HG03135 (cell line): ENCODE measurements at regions not wholly inside any gene's neighbourhood (a gene's known extent, or its start where the extent isn't known, plus 50 kb on each side); places are given as distances from the start of the nearest gene placed in this dataset.

Experiments
- ATAC-seq: cut with Tn5 transposase; IDR thresholded peaks from one replicate; pipeline ENCODE4 v1.9.1; 2021; ENCODE audit warnings: mild to moderate bottlenecking, moderate library complexity; ENCODE audit not compliant: unreplicated experiment

DNA sequence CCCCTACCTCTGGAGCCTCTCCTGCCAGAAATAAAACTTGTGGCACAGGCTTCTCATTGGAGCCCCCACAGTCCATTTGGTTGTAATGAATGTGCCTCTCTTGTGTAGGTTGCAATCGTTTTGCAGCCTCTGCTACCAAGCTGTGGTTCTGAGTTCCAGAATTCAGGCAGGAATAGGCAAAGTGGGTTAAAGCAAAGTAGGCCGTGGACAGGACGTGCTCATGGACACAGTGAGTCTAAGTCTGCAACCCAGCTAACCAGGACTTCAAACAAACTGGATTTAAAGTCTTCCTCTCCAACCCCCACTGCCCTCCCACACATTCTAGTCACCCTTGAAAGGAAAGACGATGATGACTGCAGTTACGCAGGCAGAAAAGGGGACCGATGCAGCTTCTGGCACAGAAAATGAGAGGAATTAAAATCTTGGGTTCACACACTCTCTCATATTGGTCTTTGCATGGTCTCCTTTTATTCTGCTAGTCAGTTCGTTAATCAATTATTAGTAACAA lies 260.0 kb downstream of the PIK3R1 start:
- no peak for ATAC-seq

DNA sequence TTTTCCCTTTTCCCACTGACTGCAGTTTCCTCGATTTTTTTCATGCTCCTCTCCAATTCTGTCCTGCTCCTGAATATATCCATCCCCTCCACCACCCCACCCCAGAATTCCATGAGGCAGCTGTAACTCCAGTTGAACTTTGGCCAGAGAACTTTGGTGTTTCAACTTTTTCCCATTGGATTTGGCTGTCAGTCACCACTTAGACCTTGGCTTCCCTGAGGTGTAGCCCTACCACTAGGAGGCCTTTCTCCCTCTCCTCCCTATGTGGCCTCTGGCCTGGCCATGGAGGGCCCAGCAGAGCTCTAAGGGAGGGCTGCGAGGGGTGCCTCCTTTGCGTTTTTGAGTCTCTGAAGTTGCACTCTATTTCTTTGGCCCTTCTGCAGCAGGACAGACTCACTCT lies 261.3 kb downstream of the PIK3R1 start:
- no peak for ATAC-seq

DNA sequence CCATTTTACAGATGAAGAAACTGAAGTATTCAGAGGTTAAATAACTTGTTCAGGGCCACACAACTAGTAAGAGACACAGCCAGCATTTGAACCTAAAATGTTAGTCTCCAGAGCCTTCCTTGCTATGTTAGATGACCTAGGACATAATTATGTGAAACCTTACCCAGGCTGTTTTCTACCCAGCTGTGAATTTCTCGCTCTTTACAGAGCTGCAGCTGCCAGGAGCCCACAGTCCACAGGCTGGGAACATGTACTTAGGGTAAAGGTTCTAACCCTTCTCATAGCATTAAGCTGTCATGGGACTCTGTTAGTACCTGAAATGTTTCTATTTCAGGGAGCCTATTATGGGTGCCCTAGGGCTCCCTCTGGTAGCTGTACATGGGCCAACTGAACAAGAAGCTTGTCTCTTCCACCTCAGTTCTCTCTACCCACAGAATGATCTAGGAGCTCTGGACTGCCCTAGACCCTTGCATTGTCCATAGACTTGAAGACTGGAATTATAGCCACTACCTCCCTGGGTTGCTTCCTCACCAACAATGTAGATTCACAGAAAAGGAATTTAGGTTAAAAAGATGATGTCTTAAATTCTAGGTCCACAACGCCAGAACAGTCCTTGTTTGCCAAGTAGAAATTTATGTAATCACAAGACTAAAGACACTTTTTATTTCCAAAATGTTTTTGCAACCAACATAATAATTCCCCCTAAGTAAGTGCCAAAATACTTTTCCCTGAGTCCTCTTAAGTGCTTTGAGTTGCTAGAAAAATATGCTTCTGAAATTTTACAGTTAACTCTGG lies 262.9 kb downstream of the PIK3R1 start:
- no peak for ATAC-seq

DNA sequence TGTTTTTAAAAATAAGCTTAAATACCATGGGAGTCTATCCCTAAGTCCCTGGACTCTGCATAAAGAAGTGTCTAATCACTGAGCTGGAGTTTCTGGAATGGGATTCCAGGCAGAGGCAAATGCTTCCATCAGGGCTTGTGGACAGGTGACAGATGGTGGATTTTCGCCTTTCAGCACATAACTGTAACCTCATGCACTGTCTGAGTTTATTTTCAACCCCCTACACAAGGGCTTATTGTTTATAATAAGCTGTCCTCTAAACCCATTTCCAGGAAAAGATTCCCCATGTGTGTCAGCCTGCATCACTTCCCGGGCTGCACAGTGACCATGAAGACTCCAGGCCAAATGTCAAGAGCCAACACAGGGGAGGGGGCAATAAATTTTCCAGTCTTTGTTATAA lies 264.0 kb downstream of the PIK3R1 start:
- ATAC-seq = no peak

DNA sequence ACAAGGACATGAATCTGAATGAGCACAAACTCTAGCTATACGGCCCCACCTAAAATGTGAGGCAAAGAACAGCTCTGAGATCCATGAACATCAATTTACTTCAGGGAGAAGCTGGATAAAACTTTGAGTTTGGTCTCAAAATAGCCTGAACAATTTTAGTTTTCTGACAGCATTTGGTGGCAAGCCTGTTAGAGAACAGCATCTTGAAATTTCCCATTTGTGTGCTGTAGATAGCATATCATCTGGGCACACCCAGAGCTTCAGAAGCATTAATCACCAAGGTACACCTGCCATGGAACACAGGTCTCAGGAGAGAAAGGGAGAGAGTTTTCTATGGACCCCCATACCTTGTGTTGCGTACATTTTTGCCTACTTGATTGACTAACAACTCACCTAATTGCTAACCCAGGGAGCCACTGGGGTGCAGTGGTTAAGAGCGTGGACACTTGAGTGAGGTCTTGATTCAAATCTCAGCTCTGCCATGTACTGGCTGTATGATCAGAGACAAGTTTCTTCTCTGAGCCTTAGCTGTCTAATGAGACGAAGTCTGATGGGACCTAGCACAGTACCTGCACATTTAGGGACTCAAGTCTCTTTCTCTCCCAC lies 264.9 kb downstream of the PIK3R1 start:
- ATAC-seq = no peak

DNA sequence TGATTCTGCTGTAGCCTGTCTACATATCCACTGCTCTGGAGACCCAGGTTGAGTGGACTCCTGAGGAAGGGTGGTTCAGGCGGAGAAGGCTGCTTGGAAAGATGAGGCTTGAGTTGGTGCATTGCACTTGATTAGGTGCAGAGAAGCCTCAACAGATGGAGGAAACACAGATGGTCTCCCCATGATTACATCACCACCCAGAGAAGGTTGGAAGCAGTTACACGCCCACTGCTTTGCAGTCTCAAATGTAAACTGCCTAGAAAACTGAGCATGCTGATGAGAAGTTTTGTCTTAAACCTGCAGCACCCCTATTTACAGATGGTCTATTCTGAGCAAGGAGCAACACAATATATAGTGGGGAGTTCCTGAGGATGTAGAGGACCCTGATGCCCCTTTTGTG lies 266.6 kb downstream of the PIK3R1 start:
- no peak for ATAC-seq

DNA sequence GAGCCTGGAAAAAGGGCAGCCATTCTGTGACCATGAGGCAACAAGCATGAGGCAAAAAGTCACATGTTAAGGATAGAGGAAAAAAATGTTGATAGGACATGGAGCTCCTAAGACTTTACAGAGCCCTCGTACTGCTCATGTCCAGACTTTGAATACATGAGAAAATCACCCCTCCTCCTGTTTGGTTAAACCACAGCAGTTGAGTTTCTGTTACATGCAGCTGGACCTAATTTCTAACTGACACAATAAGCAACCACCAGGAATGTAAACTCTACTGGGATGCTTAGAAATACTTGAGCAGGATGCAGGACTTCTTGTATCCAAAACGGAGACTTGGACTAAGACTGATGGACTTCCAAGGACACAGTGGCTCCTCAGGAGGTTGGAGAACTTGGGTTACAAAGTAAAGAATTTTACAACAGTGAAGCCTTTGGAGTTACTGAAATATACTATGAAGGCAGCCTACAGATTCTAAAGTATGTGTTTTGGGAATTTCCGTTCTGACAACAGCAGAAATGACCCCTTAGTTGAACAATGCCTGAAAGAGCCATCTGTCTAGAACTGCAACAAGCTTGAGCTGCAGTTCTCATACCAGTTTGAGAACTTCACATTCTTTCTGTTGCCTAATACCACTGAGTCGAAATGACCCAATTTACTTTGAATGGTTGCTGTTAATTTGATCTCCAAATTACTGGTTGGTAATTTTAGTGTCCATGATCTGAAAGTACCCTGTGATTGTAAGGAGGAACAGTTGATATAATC lies 268.9 kb downstream of the PIK3R1 start:
- ATAC-seq = no peak

DNA sequence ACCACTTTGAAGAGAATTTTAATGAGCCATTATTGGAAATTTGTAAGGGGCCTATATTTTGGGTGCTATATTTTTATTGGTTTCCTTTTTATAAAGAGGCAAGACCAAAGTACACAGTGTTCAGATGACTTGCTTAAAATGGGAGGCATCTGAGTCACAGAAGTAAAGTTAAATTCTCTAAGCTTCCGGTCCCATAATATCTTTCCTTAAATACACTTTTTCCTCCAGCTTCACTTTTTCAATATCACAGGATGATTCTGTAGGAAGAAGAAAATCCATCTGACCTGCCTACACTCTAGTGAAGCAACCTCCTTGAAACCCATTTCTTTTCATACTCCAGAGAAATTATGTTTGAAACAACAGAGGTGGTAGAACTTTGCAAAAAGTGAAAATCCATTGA lies 274.0 kb downstream of the PIK3R1 start:
- no peak for ATAC-seq

DNA sequence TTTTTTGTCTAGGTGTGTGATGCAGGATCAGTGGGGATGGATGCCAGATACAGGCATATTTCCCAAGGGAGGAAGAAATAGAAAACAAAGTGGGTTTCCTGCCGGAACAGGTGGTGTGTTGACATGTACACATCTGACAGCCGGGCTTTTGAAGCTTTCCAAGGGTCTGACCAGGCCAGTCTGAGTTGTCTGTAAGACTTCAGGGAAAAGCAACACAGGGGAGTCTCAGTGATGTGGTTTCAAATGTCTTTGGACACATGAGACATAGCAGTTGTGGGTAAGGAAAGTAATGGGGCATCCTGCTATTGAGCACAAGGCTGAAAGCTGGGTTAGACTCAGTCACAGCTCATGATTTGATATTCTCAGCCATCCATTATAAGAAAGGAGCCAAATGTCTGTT lies 274.9 kb downstream of the PIK3R1 start:
- no peak for ATAC-seq

DNA sequence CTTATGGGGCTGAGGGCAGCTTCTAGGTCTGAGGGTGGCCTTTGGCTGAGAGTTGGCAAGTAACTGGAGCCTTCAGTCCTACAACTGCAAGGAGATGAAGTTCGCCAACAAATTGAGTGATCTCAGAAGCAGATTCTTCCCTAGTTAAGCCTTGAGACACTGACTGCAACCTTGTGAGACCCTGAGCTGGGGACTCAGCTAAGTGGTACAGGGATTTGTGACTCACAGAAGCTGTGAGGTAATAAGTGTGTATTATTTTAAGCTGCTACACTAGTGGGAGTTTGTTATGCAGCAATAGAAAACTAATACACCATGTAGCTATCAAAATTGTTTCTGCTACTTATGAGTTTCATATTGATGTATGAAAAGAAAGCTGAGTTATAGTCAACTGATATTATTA lies 279.2 kb downstream of the PIK3R1 start:
- no peak for ATAC-seq

DNA sequence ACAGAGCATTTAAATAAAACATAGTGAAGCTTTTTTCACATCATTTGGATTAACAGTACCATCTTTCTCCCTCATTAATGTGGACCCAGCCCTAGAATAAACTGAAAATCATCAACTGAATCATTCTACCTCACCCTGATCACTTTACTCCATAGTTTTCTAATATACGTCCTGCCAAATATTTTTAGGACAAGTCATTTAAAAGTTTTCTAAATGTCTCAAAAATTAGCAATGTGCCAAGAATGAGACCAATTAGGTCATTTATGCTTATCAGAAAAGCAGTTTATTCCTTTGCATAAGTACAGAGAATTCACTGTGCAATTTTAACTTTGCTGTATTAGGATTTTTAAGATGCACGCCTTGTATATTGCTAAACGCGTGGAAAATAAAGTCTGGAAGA lies 284.4 kb downstream of the PIK3R1 start:
- no peak for ATAC-seq

DNA sequence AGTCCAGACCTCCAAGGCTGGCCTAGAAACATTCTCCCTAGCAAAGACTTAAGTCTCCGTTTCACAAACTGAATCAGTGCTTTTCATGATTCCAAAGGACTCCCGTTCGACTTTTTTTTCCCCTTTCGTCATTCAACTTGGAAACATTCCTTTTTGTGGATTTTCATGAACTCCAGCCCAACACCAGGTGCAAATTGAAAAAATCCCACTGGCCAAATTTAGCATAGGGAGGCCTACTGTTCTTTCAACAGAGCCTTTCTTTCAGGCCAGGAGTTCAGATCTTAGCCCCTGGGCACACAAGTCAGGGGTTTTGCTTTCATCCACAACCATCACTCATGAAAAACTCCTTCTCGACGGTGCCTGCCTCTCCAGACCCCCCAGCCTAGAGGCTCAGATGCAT lies 285.3 kb downstream of the PIK3R1 start:
- no peak for ATAC-seq

DNA sequence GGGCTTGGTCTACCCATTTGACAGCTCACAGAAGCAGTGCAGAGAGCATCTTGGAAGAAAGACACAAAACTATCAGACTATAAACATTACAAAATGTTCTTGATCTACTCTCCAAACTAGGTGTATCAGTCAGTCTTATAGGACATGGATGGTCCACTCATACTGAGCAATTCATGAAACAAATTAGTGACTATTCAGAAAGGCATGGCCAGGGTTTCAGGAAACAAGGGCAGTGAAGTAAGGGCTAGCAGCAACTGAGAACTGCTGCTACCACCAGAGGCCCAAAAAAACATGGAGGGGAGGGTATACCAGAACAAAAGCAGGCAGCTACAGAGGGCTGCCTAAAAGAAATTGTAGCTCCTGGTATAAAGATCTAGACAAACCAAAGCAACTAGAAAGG lies 287.0 kb downstream of the PIK3R1 start:
- no peak for ATAC-seq

DNA sequence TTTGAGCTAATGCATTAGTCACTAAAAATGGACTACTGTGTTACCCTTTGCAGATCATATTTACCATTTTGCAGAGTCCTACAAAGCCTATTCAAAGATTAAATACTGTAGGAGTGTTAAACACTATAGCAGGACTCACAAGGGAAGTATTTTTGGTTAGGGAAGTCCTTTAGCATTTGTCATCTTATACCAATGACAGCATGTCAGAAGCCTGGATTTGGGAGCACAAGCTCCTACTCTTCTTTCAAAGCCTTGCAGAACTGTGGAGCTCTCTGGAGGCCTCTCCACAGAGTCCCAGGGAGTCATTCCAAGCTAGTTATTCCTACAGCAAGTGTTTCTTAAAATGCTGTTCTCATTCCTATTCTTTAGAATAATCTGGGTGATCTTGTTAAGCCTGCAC lies 288.8 kb downstream of the PIK3R1 start:
- ATAC-seq = no peak

DNA sequence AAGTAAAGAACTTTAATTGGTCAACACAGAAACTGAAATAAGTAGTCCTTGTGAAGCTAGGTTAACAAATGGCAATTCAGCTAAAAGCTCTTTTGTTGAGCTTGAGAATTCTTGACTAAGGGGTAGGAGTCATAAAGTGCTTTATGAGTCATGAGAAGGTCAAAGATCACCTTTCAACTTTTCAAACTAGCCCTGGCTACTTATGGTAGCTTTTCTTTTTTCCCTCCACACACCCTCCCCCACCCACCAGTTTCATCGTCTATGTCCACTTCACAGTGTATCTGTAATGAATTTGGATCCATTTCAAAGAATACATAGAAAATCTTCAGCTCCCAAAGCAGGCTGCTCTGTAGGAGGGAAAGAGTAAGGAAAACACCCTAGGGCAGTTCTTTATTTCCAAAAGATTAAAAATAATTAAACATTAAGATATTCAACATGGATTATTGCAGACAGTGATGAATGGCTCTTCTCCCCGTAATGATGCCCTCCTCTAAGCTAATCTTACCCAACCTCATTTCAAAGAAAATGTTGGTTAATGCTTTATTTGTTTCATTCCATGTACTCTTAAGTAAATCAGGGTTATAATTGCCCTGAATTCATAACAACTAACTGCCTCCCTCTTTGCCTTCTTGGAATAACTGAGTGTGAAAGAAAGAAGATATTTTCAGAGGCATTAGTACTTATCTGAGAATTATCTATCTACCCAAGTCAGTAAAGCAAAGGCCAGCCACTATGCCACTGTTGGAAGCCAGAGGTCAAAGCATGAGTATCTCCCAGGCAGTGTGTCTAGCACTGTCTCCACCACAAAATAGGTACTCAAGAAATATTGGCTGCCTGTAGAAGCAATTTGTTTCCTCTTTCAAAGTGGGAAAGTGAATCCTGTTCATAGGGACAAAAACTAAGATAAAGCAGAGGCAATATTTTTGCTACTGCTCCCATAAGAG lies 290.6 kb downstream of the PIK3R1 start:
- ATAC-seq = no peak

DNA sequence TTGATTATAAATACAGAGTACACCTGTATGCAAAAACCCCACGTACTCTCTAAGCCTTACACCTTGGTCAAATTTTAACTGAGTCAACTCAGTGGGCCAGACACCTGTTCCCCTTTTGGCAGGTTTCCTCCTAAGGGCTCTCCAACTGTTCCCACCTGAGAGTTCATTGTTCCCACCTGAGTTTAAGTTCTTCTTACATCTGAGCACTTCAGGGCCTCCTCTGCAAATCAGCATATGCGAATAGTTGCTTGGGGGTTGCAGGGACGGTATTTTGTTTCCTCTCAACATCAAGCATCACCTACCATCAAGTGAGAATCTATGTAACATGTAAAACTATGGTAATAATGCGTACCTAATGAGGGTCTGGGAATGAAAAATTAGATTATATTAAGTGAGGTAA lies 300.0 kb downstream of the PIK3R1 start:
- no peak for ATAC-seq

DNA sequence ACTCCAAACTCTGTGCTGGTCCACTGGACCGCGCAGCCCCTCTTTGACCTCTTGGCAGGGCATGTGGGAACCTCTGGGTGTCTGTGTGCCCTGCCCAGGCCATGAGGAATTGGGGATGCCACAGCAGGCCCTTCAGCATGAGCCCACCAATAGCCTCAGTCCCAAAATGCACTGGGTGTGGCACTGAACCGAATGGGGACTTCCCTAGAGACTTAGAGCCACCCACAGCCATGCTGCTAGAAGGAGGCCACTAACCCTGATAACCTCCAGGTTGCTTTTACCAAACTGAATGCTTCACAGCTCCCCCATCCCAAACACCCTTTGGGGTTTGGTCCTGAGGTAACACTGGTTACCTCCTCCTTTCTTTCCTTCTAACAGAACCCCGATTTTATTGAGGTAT lies 302.7 kb downstream of the PIK3R1 start:
- no peak for ATAC-seq

DNA sequence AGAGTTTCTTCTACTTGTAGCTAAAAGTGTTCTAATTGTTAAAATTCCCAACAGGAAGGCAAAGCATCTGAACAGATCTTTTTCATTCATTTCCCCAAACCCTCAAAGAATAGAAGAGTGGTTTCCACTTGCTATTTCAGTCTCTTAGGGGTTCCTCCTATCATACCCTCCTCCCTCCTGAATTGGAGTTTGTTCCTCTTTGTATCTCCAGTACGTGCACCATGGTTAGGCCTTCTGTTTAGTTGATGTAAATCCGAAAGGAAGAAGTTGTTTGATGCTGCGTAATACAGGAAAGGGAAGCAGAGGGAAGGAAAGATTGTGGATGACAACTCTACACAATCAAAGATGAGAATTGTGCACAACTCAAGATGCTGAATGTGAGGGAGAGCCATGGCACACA lies 303.6 kb downstream of the PIK3R1 start:
- no peak for ATAC-seq

DNA sequence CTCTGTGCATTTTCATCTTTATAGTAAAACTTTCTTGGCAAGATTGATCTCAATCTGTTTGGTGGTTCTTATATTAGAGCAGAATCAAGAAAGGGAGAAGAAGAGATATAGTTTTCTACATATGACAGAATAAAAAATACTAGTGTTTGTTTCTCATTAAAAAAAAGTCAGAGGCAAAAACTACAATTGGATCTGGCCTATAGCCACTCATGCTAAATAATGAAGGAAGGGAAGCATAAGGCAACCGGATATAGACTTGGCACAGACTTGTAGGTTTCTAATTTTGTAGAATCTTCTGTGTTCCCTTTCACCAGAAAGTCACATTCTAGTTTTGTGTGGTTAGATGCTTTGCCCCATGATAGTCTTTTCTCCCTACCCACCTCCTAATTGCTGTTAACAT lies 306.2 kb downstream of the PIK3R1 start:
- ATAC-seq = no peak

DNA sequence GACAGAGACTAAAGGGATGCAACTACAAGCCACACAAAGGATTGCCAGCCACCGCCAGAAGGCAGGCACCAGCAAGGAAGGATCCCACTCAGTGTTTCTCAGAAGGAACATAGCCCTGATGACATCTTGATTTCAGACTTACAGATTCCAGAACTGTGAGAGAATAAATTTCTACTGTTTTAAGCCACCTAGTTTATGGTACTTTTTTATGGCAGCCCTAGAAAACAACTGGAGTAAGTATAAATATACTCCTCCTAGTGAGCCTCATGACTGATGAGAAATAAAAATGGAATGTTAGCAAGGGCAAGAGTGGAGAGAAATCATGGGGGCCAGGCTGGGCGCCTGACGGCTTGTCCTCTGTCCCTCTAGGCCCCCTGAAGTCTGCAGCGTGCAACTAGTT lies 307.3 kb downstream of the PIK3R1 start:
- no peak for ATAC-seq

DNA sequence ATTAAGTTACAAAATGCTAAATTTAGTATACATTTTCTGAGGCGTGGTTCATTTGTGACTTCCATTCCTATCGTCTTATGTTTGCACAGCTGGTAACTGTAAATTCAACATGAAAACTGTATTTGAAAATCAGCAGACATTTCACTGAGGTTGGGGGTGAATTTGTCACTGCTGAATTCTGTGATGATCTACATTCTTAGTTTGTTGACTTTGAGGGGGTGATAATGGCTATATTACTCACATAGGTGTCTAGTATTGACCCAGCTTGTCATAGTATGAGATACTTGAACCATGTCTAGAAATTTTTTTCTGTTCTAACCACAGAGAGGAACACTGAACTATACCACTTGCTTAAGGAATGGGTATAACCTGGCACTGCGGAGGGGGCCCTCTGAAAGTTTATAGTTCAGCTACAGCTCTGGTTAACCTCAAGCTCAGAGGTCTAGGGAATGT lies 313.3 kb downstream of the PIK3R1 start:
- ATAC-seq = no peak
